Lung (tissue), 11 donors: ENCODE measurements at regions not wholly inside any gene's neighbourhood (a gene's known extent, or its start where the extent isn't known, plus 50 kb on each side); places are given as distances from the start of the nearest gene placed in this dataset.

Source experiments
- ATAC-seq: fragments of 200-7000 bp; cut with Tn5 transposase; one replicate; pipeline ENCODE4 v1.9.1; 2020; ENCODE audit warnings: moderate number of reproducible peaks; ENCODE audit not compliant: insufficient read depth, low FRiP score
- DNase-seq, 3 donors: peaks; one replicate each; pipeline ENCODE4 v3.0.0-alpha.2; 2013 to 2017
- H3K27ac ChIP-seq, 2 donors: one replicate each; pipeline ENCODE4 v1.5.1; 2013; ENCODE audit warnings: mild to moderate bottlenecking in 2 of 2, moderate library complexity in 2 of 2, control low read depth in 1 of 2, inconsistent platforms in 1 of 2, low read depth in 1 of 2, low read length in 1 of 2
- H3K27me3 ChIP-seq, 3 donors: one replicate each; pipeline ENCODE4 v1.5.1; 2013; ENCODE audit warnings: low read length in 2 of 3; ENCODE audit not compliant: control insufficient read depth in 3 of 3, insufficient read depth in 3 of 3
- H3K36me3 ChIP-seq, 4 donors: one replicate each; pipeline ENCODE4 v1.5.1; 2013; ENCODE audit warnings: low read length in 4 of 4, mild to moderate bottlenecking in 1 of 4, moderate library complexity in 1 of 4; ENCODE audit not compliant: control insufficient read depth in 4 of 4, insufficient read depth in 4 of 4
- H3K4me1 ChIP-seq, 5 donors: one replicate each; pipeline ENCODE4 v1.5.1; 2013; ENCODE audit warnings: low read length in 5 of 5, mild to moderate bottlenecking in 2 of 5, moderate library complexity in 1 of 5; ENCODE audit not compliant: control insufficient read depth in 5 of 5, insufficient read depth in 5 of 5
- H3K4me3 ChIP-seq: one replicate; pipeline ENCODE4 v1.5.1; 2013; ENCODE audit warnings: mild to moderate bottlenecking, control low read depth, moderate library complexity
- H3K9ac ChIP-seq, 2 donors: one replicate each; pipeline ENCODE4 v1.5.1; 2013; ENCODE audit warnings: low read length in 2 of 2, control low read depth in 1 of 2; ENCODE audit not compliant: insufficient read depth in 1 of 2
- H3K9me3 ChIP-seq, 4 donors: one replicate each; pipeline ENCODE4 v1.5.1; 2013; ENCODE audit warnings: low read length in 3 of 4, mild to moderate bottlenecking in 1 of 4, moderate library complexity in 1 of 4; ENCODE audit not compliant: control insufficient read depth in 4 of 4, insufficient read depth in 3 of 4
- WGBS, 2 donors: extraction: QIAGEN DNeasy Blood & Tissue Kit; methylation state at CpG; one replicate each; pipeline ENCODE4 v1.1.7; 2013; 5-methylcytosine and 5-hydroxymethylcytosine counted together
- TF ChIP-seq, protein P1 (sequence below): IDR thresholded peaks from 2 replicates; pipeline ENCODE4 v1.5.1; 2012; ENCODE audit warnings: mild to moderate bottlenecking; ENCODE audit errors: control extremely low read depth, extremely low read depth
- donor health status: control.
- donor health status: control.
- donor health status: Bipolar disorder and iron deficiency.
- donor health status: healthy.
- donor health status: DM: yes; HTN: yes; CAD: no.

DNA sequence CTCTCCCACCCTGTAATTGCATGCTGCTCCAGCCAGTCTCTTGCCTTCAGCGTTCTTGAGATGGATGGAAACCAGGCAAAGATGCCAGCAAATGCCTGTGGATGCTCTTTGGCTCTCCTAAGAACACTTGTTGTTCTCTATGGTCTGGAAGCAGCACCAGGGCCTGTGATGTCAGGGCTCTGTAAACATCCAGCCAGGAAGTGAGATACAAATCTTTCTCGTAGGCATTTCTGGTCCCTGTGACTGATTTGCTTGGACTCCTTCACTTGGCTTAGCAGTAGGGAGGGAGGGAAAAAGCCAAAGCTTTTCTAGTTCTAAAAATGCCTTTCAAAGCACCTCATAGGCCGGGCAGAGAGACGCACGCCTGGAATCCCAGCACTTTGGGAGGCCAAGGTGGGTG is 201.3 kb downstream of the REEP3 start:
- Histone ChIP-seq H3K27me3 (no peaks in the 10 kb centered on the region), H3K9ac (no peak overlapping the region), H3K27ac (peak overlapping the region in 1 of 2 donors; percentile 60), H3K36me3 (no peaks in the 10 kb centered on the region), H3K9me3 (no peaks in the 10 kb centered on the region), H3K4me3 (no peak overlapping the region), H3K4me1 (peaks cover 0 to 8% (median 5%) of the 10 kb centered on the region in 5 donors)
- DNase-seq (peak in 2 of 3 donors; percentile 27 to 47), ATAC-seq (no peak)
- WGBS, 2 donors = 28 to 49% methylated on average over 5 of the region's 5 CpGs
- TF ChIP-seq, protein P1, sequence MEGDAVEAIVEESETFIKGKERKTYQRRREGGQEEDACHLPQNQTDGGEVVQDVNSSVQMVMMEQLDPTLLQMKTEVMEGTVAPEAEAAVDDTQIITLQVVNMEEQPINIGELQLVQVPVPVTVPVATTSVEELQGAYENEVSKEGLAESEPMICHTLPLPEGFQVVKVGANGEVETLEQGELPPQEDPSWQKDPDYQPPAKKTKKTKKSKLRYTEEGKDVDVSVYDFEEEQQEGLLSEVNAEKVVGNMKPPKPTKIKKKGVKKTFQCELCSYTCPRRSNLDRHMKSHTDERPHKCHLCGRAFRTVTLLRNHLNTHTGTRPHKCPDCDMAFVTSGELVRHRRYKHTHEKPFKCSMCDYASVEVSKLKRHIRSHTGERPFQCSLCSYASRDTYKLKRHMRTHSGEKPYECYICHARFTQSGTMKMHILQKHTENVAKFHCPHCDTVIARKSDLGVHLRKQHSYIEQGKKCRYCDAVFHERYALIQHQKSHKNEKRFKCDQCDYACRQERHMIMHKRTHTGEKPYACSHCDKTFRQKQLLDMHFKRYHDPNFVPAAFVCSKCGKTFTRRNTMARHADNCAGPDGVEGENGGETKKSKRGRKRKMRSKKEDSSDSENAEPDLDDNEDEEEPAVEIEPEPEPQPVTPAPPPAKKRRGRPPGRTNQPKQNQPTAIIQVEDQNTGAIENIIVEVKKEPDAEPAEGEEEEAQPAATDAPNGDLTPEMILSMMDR = no peak

DNA sequence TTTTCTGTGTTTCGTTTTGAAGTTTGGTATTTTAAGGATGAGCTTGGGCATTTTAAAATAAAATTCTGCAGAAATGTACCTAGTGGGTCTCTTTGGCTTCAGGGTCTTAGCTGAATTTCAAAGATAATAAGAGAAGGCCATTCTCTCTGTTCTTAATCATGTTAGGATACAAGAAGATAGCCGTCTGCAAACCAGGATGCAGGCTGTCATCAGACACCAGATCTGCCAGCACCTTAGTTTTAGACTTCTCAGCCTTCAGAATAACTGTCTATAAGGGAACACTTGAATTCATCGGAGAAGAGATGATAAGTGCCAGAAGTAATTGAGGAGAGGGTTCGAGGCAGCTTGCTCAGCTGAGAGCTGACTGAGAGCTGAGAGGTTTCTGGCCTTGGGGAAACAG is 202.1 kb downstream of the REEP3 start:
- no peak for DNase-seq
- Histone ChIP-seq H3K27ac (no peak overlapping the region), H3K4me3 (no peak overlapping the region), H3K27me3 (no peaks in the 10 kb centered on the region), H3K9ac (no peak overlapping the region), H3K9me3 (no peaks in the 10 kb centered on the region), H3K36me3 (no peaks in the 10 kb centered on the region), H3K4me1 (peaks cover 0 to 8% (median 5%) of the 10 kb centered on the region in 5 donors)
- TF ChIP-seq, protein P1 = no peak
- WGBS, 2 donors = 51 to 54% methylated on average over 4 of the region's 4 CpGs
- ATAC-seq = no peak

DNA sequence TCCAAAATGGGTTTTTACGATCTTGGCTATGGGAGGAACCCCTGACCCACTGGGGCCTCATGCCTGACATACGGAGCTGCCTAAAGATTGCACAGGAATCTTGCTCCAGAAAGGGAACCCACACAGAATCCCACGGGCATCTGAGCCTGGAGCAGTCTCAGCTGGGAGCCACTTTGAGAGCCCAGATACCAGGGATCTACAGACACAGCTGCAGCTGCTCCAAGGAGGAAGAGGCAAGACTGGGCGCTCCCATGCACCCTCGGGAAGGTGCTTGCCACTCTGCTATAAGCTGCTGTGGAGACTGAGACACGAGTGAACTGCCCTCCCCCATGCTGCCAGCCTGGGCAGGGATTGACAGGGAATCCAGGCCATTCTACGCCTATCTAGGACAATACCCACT is 202.5 kb downstream of the REEP3 start:
- Histone ChIP-seq H3K27me3 (no peaks in the 10 kb centered on the region), H3K27ac (no peak overlapping the region), H3K9me3 (no peaks in the 10 kb centered on the region), H3K4me3 (no peak overlapping the region), H3K9ac (no peak overlapping the region), H3K4me1 (peaks cover 0 to 8% (median 5%) of the 10 kb centered on the region in 5 donors), H3K36me3 (no peaks in the 10 kb centered on the region)
- DNase-seq = no peak
- WGBS, 2 donors = 85 to 92% methylated on average over 7 of the region's 7 CpGs
- no peak for ATAC-seq
- TF ChIP-seq, protein P1 = no peak

DNA sequence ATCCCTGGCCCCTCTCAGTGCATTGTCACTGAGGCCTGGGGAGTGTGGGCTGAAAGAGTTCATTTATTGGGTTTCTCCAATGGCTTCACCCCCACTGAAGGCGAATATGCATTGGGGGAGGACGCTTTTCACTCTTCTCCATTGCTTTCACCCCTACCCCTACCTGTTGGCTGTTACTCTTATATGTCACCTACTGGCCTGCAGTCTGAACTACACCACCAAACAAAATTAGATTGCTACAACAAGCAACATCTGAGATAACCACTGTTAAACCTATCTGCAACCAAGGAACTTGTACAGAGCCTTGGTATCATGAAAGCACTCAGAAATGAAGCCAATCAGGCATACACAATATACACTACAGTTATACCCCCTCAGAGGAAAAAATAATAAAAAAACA is 203.7 kb downstream of the REEP3 start:
- Histone ChIP-seq H3K4me1 (peaks cover 0 to 8% (median 0%) of the 10 kb centered on the region in 5 donors), H3K9me3 (no peaks in the 10 kb centered on the region), H3K4me3 (no peak overlapping the region), H3K9ac (no peak overlapping the region), H3K27ac (no peak overlapping the region), H3K27me3 (no peaks in the 10 kb centered on the region), H3K36me3 (no peaks in the 10 kb centered on the region)
- ATAC-seq (no peak), DNase-seq (no peak)
- TF ChIP-seq, protein P1 = no peak
- 96 to 98% methylated on average over 2 of the region's 2 CpGs for WGBS, 2 donors
